ENCODE measurements at regions not wholly inside any gene's neighbourhood (a gene's known extent, or its start where the extent isn't known, plus 50 kb on each side); places are given as distances from the start of the nearest gene placed in this dataset.

DNA sequence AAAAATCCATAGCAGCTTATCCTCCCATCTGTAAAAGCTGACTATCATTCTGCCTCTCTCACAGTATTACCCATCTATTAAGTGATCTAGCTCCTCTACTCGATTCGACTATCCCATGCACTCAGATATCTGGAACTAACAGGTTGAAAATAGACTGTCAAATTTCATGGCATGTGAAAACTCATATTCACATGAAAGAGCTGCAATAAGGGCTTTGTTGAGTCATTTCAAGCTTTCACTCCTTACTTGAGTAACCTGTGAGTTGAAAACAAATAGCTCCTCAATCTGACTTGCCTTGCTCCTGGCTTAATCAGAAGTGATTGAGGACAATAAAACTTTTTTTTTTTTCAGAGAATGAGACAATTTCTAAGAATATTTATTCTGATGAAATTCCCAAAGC is 192.4 kb upstream of the ERBB4 start:
- Histone ChIP-seq H3K9me3 (no peaks in the 10 kb centered on the region), H3K4me1 (no peaks in the 10 kb centered on the region), H3K27me3 (no peaks in the 10 kb centered on the region), H3K27ac (no peak overlapping the region), H3K4me3 (no peak overlapping the region), H3K36me3 (no peaks in the 10 kb centered on the region)
- intact Hi-C loops (cut with DNase I) = no loop called here
- DNase-seq (no peak), ATAC-seq (no peak)
- 73 to 74% methylated on average over 2 of the region's 2 CpGs for WGBS, 2 donors
- TF ChIP-seq, protein P1, sequence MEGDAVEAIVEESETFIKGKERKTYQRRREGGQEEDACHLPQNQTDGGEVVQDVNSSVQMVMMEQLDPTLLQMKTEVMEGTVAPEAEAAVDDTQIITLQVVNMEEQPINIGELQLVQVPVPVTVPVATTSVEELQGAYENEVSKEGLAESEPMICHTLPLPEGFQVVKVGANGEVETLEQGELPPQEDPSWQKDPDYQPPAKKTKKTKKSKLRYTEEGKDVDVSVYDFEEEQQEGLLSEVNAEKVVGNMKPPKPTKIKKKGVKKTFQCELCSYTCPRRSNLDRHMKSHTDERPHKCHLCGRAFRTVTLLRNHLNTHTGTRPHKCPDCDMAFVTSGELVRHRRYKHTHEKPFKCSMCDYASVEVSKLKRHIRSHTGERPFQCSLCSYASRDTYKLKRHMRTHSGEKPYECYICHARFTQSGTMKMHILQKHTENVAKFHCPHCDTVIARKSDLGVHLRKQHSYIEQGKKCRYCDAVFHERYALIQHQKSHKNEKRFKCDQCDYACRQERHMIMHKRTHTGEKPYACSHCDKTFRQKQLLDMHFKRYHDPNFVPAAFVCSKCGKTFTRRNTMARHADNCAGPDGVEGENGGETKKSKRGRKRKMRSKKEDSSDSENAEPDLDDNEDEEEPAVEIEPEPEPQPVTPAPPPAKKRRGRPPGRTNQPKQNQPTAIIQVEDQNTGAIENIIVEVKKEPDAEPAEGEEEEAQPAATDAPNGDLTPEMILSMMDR (IDR thresholded peaks at IDR 0.05) = no peak

DNA sequence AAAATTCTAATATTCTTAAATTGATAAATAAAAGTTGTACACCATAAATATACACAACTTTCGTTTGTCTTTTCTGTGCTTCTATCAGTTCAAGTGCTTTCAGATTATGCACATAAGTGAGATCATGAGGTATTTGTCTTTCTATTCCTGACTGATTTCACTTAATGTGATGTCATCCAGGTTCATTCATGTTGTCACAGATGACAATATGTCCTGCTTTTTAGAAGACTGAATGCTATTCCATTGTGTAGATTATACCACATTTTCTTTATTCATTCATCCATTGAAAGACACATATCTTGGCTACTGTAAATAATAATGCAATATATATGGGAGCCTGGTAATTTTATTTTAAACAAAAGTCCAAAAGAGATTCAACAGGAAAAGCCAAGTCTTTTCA is 190.1 kb upstream of the ERBB4 start:
- TF ChIP-seq, protein P1 (IDR thresholded peaks at IDR 0.05) = no peak
- no peak overlapping the region for H3K4me3 ChIP-seq
- H3K4me1 ChIP-seq = no peaks in the 10 kb centered on the region
- no peaks in the 10 kb centered on the region for H3K27me3 ChIP-seq
- ATAC-seq (no peak), DNase-seq (no peak)
- no peak overlapping the region for H3K27ac ChIP-seq
- WGBS, 2 donors = 53 to 61% methylated on average over 1 of the region's 1 CpG
- intact Hi-C loops (cut with DNase I) = no loop called here
- H3K9me3 ChIP-seq = no peaks in the 10 kb centered on the region
- H3K36me3 ChIP-seq = no peaks in the 10 kb centered on the region

DNA sequence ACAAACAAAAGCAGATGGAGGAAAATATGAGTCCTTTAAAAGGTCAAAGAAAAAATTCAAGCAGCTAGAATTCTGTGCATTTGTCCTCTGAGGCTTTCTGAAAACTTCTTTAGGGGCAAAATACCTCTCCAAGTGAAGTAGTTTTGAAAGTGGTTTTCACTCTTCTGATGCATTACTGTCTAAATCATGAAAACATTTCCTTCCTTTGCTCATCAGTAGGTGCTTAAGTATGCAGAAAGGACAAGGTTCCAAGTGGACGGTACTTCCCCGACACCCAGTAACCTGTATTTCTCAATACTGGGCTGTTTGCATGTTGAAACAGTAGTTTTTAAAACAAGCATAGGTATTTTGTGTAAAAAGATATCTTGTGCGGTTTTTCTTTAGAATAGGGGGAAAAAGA is 189.1 kb upstream of the ERBB4 start:
- 85 to 86% methylated on average over 3 of the region's 3 CpGs for WGBS, 2 donors
- Histone ChIP-seq H3K9me3 (no peaks in the 10 kb centered on the region), H3K4me1 (no peaks in the 10 kb centered on the region), H3K4me3 (no peak overlapping the region), H3K36me3 (no peaks in the 10 kb centered on the region), H3K27me3 (no peaks in the 10 kb centered on the region), H3K27ac (no peak overlapping the region)
- DNase-seq = no peak
- no peak for ATAC-seq
- intact Hi-C loops (cut with DNase I) = no loop called here
- TF ChIP-seq, protein P1 (IDR thresholded peaks at IDR 0.05) = no peak

DNA sequence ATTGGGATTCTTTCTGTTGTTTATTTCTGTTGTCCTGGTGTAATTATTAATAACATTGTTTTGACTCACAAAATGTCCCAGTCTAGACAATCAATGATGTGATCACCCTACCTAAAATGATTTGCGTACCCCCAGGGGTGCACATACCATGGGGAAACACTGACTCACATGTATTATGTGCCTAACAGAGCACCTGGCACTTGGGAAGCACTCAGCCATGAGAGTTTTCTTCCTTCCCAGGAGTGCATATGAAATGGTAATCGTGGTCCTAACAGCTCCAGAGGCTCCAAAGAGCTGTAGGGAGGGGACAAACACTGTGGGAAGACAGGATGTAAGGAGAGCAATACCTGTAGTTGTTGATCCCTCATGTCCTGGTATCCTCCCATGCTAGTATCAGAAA is 187.8 kb upstream of the ERBB4 start:
- DNase-seq (no peak), ATAC-seq (no peak)
- no peaks in the 10 kb centered on the region for H3K27me3 ChIP-seq
- no peak overlapping the region for H3K27ac ChIP-seq
- TF ChIP-seq, protein P1 (IDR thresholded peaks at IDR 0.05) = no peak
- no peaks in the 10 kb centered on the region for H3K4me1 ChIP-seq
- H3K4me3 ChIP-seq = no peak overlapping the region
- intact Hi-C loops (cut with DNase I) = no loop called here
- 60 to 66% methylated on average over 2 of the region's 2 CpGs for WGBS, 2 donors
- H3K9me3 ChIP-seq = peaks cover 0 to 3% (median 0%) of the 10 kb centered on the region in 11 donors
- no peaks in the 10 kb centered on the region for H3K36me3 ChIP-seq

DNA sequence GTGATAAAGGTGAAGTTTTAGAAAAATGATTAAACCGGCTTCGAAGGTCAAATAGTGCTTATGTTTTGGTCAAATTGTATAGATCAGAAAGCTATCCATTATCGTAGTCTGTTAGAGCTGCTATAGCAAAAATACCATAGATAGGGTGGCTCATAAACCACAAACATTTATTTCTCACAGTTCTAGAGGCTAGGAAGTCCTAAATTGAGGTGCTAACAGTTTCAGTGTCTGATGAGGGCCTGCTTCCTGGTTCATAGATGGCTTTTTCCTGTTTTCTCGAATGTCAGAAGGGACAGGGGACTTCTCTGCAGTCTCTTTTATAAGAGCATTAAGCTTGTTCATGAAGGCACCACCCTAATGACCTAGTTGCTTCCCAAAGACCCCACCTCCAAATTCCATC is 186.6 kb upstream of the ERBB4 start:
- H3K4me1 ChIP-seq = no peaks in the 10 kb centered on the region
- H3K36me3 ChIP-seq = no peaks in the 10 kb centered on the region
- ATAC-seq (no peak), DNase-seq (no peak)
- intact Hi-C loops (cut with DNase I) = no loop called here
- no peak overlapping the region for H3K27ac ChIP-seq
- no peaks in the 10 kb centered on the region for H3K27me3 ChIP-seq
- TF ChIP-seq, protein P1 (IDR thresholded peaks at IDR 0.05) = no peak
- 80 to 81% methylated on average over 4 of the region's 4 CpGs for WGBS, 2 donors
- H3K4me3 ChIP-seq = no peak overlapping the region
- peaks cover 0 to 5% (median 0%) of the 10 kb centered on the region in 11 donors for H3K9me3 ChIP-seq
